ENCODE measurements at regions not wholly inside any gene's neighbourhood (a gene's known extent, or its start where the extent isn't known, plus 50 kb on each side); places are given as distances from the start of the nearest gene placed in this dataset.
"Not testable (repeated sequence)": the region's sequence is repeated elsewhere in the genome, so short reads cannot be mapped to it uniquely, and the experiment has no call there.

DNA sequence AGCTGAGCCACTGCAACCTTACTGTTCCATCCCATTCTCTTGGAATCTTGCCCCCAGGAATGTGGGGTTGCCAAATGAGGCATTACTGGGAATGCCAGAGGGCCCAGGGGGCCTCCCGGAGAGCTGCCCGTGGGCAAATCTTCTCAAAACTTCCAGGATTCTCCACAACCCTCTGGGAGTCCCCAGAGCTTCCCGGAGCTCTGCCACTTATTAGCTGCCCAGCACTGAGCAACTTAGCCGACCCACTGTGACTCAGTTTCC lies 306.0 kb downstream of the FOXL1 start:
- no peaks in the 10 kb centered on the region for H3K27me3 ChIP-seq
- TF ChIP-seq, protein P1, sequence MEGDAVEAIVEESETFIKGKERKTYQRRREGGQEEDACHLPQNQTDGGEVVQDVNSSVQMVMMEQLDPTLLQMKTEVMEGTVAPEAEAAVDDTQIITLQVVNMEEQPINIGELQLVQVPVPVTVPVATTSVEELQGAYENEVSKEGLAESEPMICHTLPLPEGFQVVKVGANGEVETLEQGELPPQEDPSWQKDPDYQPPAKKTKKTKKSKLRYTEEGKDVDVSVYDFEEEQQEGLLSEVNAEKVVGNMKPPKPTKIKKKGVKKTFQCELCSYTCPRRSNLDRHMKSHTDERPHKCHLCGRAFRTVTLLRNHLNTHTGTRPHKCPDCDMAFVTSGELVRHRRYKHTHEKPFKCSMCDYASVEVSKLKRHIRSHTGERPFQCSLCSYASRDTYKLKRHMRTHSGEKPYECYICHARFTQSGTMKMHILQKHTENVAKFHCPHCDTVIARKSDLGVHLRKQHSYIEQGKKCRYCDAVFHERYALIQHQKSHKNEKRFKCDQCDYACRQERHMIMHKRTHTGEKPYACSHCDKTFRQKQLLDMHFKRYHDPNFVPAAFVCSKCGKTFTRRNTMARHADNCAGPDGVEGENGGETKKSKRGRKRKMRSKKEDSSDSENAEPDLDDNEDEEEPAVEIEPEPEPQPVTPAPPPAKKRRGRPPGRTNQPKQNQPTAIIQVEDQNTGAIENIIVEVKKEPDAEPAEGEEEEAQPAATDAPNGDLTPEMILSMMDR (IDR thresholded peaks at IDR 0.05) = no peak
- no peak overlapping the region for H3K27ac ChIP-seq
- H3K9me3 ChIP-seq = no peaks in the 10 kb centered on the region
- no peak overlapping the region for H3K4me3 ChIP-seq
- H3K4me1 ChIP-seq = peaks cover 0 to 4% of the 10 kb centered on the region in 2 donors
- no peaks in the 10 kb centered on the region for H3K36me3 ChIP-seq
- no peak for DNase-seq (ENCODE audit: low spot score)

DNA sequence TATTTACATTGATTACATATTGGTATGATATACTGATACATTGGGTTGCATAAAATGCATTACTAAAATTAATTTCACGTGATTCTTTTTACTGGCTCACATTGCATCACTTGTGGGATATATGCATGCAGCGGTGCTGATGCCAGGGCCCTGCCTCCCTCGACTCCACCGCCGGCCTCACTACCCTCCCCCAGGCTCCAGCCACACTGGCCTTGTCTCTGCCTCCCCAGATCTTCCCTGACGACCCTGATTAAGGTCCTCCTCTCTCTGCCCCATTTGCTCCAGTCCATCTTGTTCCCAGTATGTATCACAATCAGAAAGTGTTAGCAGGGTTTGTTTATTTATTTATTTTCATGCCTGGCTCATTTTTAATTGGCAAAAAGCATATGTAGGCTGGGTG lies 306.8 kb downstream of the FOXL1 start:
- Histone ChIP-seq H3K27ac (no peak overlapping the region), H3K9me3 (no peaks in the 10 kb centered on the region), H3K27me3 (no peaks in the 10 kb centered on the region), H3K36me3 (no peaks in the 10 kb centered on the region), H3K4me3 (no peak overlapping the region), H3K4me1 (peaks cover 0 to 4% of the 10 kb centered on the region in 2 donors)
- DNase-seq (ENCODE audit: low spot score) = no peak
- TF ChIP-seq, protein P1 (IDR thresholded peaks at IDR 0.05) = no peak

DNA sequence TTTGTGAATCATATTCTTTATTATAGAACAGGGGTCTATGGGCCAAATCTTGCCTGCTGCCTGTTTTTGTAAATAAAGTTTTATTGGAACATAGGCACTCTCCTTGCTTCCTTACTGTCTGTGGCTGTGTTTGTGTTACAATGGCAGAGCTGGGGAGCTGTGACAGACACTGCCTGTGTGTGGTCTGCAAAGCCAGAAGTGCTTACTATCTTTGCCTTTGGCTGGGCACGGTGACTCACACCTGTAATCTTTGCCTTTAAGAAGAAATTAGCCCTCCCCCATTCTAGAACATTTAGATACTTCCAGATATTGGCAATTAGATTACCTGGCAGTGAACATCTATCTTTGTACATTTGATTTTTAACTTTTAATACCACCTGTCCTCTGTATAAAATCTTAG lies 308.3 kb downstream of the FOXL1 start:
- H3K9me3 ChIP-seq = no peaks in the 10 kb centered on the region
- no peaks in the 10 kb centered on the region for H3K36me3 ChIP-seq
- no peak for DNase-seq (ENCODE audit: low spot score)
- peaks cover 0 to 4% of the 10 kb centered on the region in 2 donors for H3K4me1 ChIP-seq
- no peaks in the 10 kb centered on the region for H3K27me3 ChIP-seq
- no peak overlapping the region for H3K27ac ChIP-seq
- TF ChIP-seq, protein P1 (IDR thresholded peaks at IDR 0.05) = no peak
- no peak overlapping the region for H3K4me3 ChIP-seq

DNA sequence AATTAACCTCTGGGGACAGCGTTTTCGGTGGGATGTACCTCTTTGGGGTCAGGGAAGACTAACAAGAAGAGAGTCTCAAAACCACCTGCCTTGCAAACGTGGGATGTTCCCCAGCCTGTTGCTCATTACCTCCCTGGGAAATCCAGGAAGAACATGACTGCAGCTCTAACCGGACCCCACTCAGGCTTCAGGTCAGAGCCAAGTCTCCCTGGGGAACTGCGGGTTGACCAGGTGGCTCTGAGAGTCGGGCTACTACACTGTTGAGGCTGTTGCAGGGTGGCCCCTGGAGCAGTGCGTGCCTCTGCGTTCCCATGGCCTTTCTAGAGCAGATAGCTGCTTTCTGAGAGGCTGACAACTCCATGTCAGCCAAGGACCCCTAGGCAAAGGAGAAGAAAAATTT lies 309.1 kb downstream of the FOXL1 start:
- H3K36me3 ChIP-seq = no peaks in the 10 kb centered on the region
- H3K4me3 ChIP-seq = no peak overlapping the region
- H3K27ac ChIP-seq = no peak overlapping the region
- peaks cover 0 to 6% of the 10 kb centered on the region in 2 donors for H3K4me1 ChIP-seq
- no peak for DNase-seq (ENCODE audit: low spot score)
- no peaks in the 10 kb centered on the region for H3K27me3 ChIP-seq
- H3K9me3 ChIP-seq = no peaks in the 10 kb centered on the region
- TF ChIP-seq, protein P1 (IDR thresholded peaks at IDR 0.05) = no peak

DNA sequence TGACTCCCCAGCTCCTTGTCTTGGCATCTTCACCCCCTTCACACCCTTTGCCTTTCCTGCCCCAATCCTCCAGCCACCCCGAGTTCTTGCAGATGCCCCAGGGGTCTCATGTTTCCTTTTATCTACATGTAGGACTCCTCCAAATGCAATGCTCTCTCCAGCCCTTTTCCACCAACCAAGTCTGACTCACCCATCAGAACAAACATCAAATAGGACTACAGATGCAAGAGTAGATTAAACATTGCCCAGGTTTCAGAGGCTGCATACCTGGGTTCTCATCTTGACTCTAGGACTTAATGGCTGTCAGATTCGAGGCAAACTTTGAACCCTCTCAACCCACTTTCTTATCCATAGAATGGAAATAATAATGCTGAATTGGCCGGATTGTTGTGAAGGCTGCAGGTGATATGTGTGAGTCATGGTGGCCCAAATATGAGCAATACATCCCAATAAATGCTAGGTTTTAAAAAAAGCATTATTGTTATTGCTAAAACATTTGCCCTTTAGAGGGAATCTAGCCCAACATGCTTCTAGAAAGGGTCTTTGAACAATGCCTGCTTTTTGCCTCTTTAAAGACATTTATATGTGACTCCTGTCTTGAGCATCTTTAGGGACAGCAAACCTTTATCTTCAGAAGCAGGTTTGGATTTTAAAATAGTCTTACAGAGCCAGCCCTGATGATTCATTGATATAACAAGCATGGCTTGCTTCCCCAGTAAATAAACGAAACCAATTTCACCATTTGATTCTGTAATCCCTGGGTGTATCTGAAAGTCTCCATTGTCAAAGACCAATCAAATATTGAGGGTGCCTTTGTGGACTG lies 310.1 kb downstream of the FOXL1 start:
- H3K27me3 ChIP-seq = no peaks in the 10 kb centered on the region
- TF ChIP-seq, protein P1 (IDR thresholded peaks at IDR 0.05) = no peak
- H3K27ac ChIP-seq = no peak overlapping the region

DNA sequence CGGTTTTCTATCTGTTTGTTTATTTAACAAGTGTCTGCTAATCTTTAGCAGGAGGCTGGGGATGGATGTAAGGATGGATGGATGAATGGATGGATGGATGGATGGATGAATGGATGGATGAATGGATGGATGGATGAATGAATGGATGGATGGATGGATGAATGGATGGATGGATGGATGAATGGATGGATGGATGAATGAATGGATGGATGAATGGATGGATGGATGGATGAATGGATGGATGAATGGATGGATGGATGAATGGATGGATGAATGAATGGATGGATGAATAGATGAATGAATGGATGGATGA lies 310.7 kb downstream of the FOXL1 start:
- not testable (repeated sequence) for H3K9me3 ChIP-seq; DNase-seq (ENCODE audit: low spot score); H3K4me1 ChIP-seq; H3K27me3 ChIP-seq; H3K36me3 ChIP-seq; H3K27ac ChIP-seq; H3K4me3 ChIP-seq

More for the DNA sequence above, 310.1 kb downstream of the FOXL1 start:
- Histone ChIP-seq H3K36me3 (no peaks in the 10 kb centered on the region), H3K9me3 (no peaks in the 10 kb centered on the region), H3K4me1 (peaks cover 0 to 7% of the 10 kb centered on the region in 2 donors), H3K4me3 (no peak overlapping the region)
- DNase-seq (ENCODE audit: low spot score) = no peak
